ENCODE measurements at regions not wholly inside any gene's neighbourhood (a gene's known extent, or its start where the extent isn't known, plus 50 kb on each side); places are given as distances from the start of the nearest gene placed in this dataset.
A peak's percentile ranks its signal among the peaks of the same experiment; 100 is the strongest.
"Not testable (repeated sequence)": the region's sequence is repeated elsewhere in the genome, so short reads cannot be mapped to it uniquely, and the experiment has no call there.

- DNase-seq = no peak
Observed at GRCh38 chr15:69749797-69750196, 297.2 kb downstream of the RPLP1 start.

GRCh38 chr15:69750253-69750652 lies 297.6 kb downstream of the RPLP1 start:
- no peak for DNase-seq

- no peak for DNase-seq
Observed at GRCh38 chr15:69751147-69751546, 298.5 kb downstream of the RPLP1 start.

GRCh38 chr15:69751566-69751965 lies 298.9 kb downstream of the RPLP1 start:
- no peak for DNase-seq

GRCh38 chr15:69753867-69754266 lies 301.2 kb downstream of the RPLP1 start:
- no peak for DNase-seq

GRCh38 chr15:69754313-69754712 lies 301.7 kb downstream of the RPLP1 start:
- DNase-seq = no peak

GRCh38 chr15:69755551-69756310 lies 303.1 kb downstream of the RPLP1 start:
- DNase-seq = peak; percentile 70

- no peak for DNase-seq
Observed at GRCh38 chr15:69756440-69756839, 303.8 kb downstream of the RPLP1 start.

- DNase-seq = peak; percentile 63
Observed at GRCh38 chr15:69757186-69757585, 304.6 kb downstream of the RPLP1 start.

- DNase-seq = no peak
Observed at GRCh38 chr15:69758291-69758771, 305.7 kb downstream of the RPLP1 start.

- DNase-seq = peak; percentile 68
Observed at GRCh38 chr15:69758810-69759790, 306.5 kb downstream of the RPLP1 start.

- no peak for DNase-seq
Observed at GRCh38 chr15:69760258-69760845, 307.7 kb downstream of the RPLP1 start.

GRCh38 chr15:69760890-69761568 lies 308.4 kb downstream of the RPLP1 start:
- DNase-seq = peak; percentile 62

- no peak for DNase-seq
Observed at GRCh38 chr15:69762373-69763148, 309.9 kb downstream of the RPLP1 start.

GRCh38 chr15:69763831-69764230 lies 311.2 kb downstream of the RPLP1 start:
- no peak for DNase-seq

- DNase-seq = no peak
Observed at GRCh38 chr15:69766156-69766555, 313.5 kb downstream of the RPLP1 start.

GRCh38 chr15:69767191-69767590 lies 314.6 kb downstream of the RPLP1 start:
- no peak for DNase-seq

- not testable (repeated sequence) for DNase-seq
Observed at GRCh38 chr15:69769336-69769735, 316.7 kb downstream of the RPLP1 start.

- not testable (repeated sequence) for DNase-seq
Observed at GRCh38 chr15:69774258-69774657, 321.6 kb downstream of the RPLP1 start.

- DNase-seq = not testable (repeated sequence)
Observed at GRCh38 chr15:69774711-69775110, 322.1 kb downstream of the RPLP1 start.

- no peak for DNase-seq
Observed at GRCh38 chr15:69777356-69777755, 320.4 kb downstream of the TLE3 start.

- DNase-seq = no peak
Observed at GRCh38 chr15:69780374-69780773, 317.3 kb downstream of the TLE3 start.

Data from stimulated activated CD4-positive, alpha-beta T cell treated with anti-CD3 and anti-CD28 coated beads, Interleukin-12 subunit alpha, Interleukin-12 subunit beta, amount 100 ng/mL, for 4 hours (primary cell).